KOPT-K1 (cell line): ENCODE measurements at regions not wholly inside any gene's neighbourhood (a gene's known extent, or its start where the extent isn't known, plus 50 kb on each side); places are given as distances from the start of the nearest gene placed in this dataset.
"Not testable (repeated sequence)": the region's sequence is repeated elsewhere in the genome, so short reads cannot be mapped to it uniquely, and the experiment has no call there.

ENCODE experiments used
- H3K27ac ChIP-seq: fragments of 200-600 bp; sonication (generic); 2 replicates; pipeline ENCODE4 v1.5.1; 2016; ENCODE audit warnings: antibody characterized with exemption, mild to moderate bottlenecking, low read depth, low read length; ENCODE audit not compliant: poor library complexity, severe bottlenecking
- H3K36me3 ChIP-seq: fragments of 200-600 bp; sonication (generic); 2 replicates; pipeline ENCODE4 v1.5.1; 2017; ENCODE audit warnings: antibody characterized with exemption, mild to moderate bottlenecking, low read length, moderate library complexity; ENCODE audit not compliant: insufficient read depth
- H3K9me3 ChIP-seq: fragments of 200-600 bp; sonication (generic); 2 replicates; pipeline ENCODE4 v1.5.1; 2017; ENCODE audit warnings: antibody characterized with exemption, low read length, mild to moderate bottlenecking; ENCODE audit not compliant: insufficient read depth, poor library complexity, severe bottlenecking

DNA sequence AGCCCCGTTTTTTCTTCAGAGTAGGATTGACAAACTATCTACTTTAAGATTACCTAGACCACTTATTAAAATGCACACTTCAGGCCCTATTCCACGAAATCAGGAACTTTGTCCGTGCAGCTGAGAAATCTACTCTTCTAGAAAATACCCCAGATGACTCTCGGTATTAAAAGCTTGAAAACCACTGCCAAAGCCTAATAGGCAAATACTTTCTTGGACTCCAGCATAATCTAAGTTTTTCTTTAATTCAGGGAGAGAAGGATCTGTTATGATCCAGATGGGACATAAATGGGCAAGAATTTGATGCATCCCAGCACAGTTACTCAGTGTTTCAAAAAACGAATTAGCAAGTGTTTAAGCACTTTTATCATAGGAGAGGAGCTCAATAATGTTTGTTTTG, 94.5 kb downstream of the TMX1 start:
- Histone ChIP-seq H3K9me3 (no peaks in the 10 kb centered on the region), H3K27ac (no peak overlapping the region), H3K36me3 (no peaks in the 10 kb centered on the region)

DNA sequence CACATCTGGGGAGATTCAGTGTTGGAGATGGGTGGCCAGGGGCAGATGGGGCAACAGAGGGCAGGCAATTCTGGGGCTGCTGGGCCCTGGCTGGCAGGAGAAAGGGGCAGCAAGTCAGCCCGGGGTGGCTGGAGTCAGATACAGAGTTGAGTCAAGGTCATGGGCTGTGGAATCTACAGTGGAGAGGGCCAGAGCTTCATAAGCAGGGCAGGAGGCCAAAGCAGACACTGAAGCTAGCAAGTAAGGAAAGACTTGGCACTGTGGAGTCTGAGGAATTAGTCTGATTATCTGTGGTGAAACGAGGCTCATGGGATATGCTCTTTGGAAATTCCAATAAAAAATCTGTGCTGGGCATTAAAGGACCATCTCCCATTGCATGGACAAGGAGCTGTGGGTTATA, 95.5 kb downstream of the TMX1 start:
- no peaks in the 10 kb centered on the region for H3K36me3 ChIP-seq
- no peaks in the 10 kb centered on the region for H3K9me3 ChIP-seq
- no peak overlapping the region for H3K27ac ChIP-seq

DNA sequence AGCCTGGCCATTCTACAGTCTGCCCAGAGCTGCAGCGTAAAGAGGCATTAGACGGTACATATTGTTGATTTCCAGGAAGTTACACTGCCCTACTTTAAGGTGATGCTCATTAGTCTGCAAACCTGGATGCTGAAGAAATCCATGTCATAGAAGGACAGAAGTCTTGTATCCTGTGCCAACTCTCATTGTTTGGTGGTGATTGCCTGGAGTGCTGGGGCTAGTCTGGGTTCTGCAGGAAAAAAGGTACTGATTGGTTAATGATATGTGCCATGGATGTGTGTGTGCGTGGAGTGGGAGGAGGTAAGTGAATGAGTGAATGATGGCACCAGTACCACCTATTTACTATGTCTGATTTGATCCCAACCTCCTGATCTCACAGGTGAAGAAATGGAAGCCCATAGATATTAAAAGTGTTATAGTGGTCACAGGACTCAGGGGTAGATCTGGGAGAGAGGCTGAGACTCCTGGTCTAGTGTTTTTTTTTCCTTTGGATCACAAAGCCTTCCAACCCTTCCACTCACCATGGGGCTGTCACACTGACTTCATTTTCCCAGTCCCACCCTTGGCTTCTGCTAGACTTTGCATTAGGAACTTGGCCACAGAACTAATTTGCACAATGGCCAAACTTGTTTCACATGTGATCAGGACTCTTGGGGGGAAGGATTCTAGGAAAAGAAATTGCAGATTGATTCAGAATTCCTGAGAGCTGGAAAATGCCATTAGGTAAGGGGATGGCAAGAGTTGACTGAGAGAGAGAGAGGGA, 96.1 kb downstream of the TMX1 start:
- no peak overlapping the region for H3K27ac ChIP-seq

DNA sequence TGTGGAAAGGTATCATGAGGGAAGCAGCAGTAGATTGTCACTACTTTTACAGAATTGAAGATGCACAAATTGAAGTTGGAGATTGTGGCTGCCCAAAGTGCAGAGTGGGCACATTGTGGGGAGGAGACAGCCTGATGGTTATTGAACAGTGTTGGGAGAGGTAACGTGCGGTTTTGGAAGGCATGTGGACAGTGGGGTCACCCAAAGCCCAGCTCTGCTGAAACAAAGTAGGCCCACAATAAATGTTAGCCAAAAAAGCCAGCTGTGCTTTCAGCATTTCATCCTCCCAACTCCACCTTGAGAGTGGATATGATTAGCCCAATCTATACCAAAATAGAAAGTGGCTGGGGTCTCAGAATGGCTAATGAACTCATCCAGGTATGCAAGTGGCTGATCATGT, 96.7 kb downstream of the TMX1 start:
- H3K9me3 ChIP-seq: no peaks in the 10 kb centered on the region
- no peaks in the 10 kb centered on the region for H3K36me3 ChIP-seq
- no peak overlapping the region for H3K27ac ChIP-seq

More for the DNA sequence above, 96.1 kb downstream of the TMX1 start:
- no peaks in the 10 kb centered on the region for H3K36me3 ChIP-seq
- no peaks in the 10 kb centered on the region for H3K9me3 ChIP-seq

DNA sequence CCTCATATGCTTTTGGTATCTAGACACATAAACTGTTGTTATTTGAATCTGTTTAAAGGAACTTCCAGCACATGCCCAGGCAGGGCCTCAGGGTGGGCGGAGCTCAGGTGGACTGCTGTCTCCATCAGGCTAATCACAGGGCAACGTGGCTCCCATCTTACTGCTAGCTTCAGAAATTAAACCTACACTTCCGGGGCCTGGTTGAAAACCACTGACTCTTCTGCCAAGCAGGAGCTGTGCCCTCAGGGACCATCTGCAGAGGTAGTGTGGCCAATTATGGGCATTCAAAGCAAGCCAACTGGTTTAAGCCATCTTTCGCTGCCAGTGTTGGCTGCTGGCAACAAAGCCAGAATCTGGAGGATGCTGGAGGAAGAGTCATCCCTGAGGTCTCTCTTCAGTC, 97.5 kb downstream of the TMX1 start:
- no peaks in the 10 kb centered on the region for H3K9me3 ChIP-seq
- no peaks in the 10 kb centered on the region for H3K36me3 ChIP-seq
- no peak overlapping the region for H3K27ac ChIP-seq

DNA sequence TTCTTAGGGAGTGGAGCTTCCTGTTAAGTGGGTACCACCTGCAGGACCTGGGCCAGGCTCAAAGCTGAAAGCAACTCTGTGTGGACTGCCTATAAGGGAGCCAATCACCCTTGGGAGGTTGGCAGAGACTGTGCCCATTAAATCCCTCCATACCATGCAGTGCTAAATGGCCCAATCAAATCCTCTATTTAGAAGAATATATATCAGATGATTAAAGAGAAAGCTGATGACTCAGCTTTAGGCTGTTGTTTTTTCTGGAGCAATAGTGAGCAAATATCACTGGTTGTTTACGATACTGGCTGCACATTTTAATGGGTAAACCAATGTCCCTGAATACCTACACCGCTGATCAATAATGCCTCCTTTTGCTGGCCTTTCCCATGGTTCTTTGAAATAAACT, 101.3 kb downstream of the TMX1 start:
- H3K9me3 ChIP-seq: peaks cover 3% of the 10 kb centered on the region

DNA sequence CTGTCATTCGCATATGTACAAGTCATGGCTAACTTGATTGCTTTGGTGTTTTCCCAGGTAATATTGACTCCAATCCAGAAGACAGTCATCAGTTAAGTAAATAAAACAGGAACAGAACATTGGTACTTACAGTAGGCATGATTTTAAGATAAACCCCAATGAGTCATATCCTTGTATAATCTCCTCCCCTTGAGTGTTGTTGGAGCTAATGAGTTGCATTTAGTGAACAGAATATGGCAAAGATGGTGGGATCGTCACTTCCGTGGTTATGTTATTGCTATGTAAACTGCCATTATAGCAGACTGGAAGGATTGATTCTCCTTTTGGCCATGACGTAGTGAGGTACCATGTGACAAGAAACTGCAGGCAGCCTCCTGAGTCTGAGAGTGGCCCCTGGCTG, 102.2 kb downstream of the TMX1 start:
- no peaks in the 10 kb centered on the region for H3K36me3 ChIP-seq
- no peak overlapping the region for H3K27ac ChIP-seq
- H3K9me3 ChIP-seq: peaks cover 10% of the 10 kb centered on the region

More for the DNA sequence above, 101.3 kb downstream of the TMX1 start:
- Histone ChIP-seq H3K27ac (no peak overlapping the region), H3K36me3 (no peaks in the 10 kb centered on the region)

DNA sequence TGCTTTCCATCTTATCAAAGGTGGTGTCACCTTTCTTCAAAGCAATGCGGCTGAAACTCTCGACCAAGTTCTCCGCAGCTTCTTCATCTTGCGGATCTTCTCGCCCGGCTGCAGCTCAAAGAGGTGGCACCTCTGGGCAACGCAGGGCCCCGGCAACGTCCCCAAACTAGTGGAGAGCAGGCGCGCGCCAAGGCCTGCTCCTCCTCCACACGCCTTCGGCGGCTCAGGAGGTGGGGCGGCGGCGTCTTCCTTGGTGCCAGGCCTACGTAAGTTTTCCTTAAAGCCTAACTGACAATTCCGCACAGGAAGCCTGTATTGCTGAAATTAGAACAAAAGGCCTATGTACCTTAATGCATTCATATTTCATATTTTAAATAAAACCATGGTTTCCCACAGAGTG, 112.0 kb downstream of the TMX1 start:
- Histone ChIP-seq H3K9me3 (peaks cover under 1% of the 10 kb centered on the region), H3K36me3 (no peaks in the 10 kb centered on the region), H3K27ac (no peak overlapping the region)

DNA sequence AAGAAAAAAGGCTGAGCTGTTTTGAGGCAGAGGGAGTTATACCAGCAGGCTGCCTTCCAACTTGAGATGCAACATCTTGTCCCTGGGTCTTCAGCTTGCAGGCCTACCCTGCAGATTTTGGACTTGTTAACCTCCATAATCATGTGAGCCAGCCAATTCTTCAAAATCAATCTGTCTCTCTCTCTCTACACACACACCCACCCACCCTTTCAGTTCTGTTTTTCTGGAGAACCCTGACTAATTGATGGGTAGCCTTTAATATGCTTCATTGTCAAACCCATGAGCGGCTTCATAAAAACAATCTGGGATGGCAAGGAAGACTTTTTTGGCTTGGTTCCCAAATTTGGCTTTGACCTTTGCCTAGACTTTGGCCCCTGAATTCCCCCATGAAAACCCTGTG, 113.9 kb downstream of the TMX1 start:
- Histone ChIP-seq H3K36me3 (no peaks in the 10 kb centered on the region), H3K27ac (no peak overlapping the region), H3K9me3 (no peaks in the 10 kb centered on the region)

DNA sequence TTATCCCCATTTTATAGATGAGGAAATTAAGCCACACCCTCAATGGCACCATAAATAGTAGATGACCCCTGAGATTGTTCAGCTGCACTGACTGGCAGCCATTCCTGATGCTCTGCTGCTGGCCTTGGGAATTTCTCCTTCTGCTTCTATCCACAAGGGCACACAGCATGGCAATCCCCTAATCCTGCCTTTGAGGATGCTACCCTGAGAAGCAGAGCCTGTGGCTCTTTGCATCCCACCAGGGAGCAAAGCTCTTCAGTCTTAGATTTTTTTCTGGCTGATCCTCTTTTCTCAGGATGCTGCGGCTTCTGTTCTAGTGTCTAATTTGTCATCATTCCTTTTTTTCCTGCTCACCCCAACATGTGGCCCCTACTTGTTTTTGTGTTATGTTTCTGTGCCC, 114.8 kb downstream of the TMX1 start:
- Histone ChIP-seq H3K9me3 (no peaks in the 10 kb centered on the region), H3K27ac (no peak overlapping the region), H3K36me3 (no peaks in the 10 kb centered on the region)

DNA sequence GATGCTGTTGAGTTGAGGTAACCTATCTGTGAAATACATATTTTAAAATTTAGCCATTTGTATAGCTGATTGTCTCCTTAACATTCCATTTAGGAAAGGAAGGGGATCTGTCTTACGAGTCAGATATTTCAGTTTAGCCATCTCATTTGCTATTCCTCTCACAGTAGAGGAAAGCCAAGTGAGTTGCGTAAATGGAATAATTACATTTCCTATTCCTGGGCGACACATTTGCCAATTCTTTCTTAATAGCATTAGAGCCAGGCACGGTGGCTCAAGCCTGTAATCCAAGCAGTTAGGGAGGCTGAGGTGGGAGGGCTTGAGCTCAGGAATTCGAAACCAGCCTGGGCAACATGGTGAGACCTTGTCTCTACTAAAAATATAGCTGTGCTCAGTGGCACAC, 116.3 kb downstream of the TMX1 start:
- no peaks in the 10 kb centered on the region for H3K36me3 ChIP-seq
- no peak overlapping the region for H3K27ac ChIP-seq
- H3K9me3 ChIP-seq: no peaks in the 10 kb centered on the region

DNA sequence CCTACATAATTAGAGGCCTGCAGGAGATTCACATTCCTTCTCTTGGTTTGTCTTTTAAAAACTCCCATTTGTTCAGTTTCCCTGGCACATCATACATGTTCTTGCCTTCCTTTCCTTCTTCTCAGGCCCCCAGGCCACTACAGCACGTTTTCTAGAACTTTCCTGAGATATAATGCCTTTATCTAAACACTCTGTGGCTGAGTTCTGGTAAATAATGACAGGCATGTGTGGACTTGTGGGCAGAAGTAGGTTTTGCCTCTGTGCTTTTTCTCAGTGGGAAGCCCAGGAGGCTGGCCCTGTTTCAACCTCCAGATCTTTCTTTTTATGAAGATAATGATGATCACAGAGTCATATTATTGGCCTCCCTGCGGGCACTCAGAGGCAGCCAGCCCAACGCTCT, 117.2 kb downstream of the TMX1 start:
- Histone ChIP-seq H3K36me3 (no peaks in the 10 kb centered on the region), H3K27ac (no peak overlapping the region), H3K9me3 (no peaks in the 10 kb centered on the region)

DNA sequence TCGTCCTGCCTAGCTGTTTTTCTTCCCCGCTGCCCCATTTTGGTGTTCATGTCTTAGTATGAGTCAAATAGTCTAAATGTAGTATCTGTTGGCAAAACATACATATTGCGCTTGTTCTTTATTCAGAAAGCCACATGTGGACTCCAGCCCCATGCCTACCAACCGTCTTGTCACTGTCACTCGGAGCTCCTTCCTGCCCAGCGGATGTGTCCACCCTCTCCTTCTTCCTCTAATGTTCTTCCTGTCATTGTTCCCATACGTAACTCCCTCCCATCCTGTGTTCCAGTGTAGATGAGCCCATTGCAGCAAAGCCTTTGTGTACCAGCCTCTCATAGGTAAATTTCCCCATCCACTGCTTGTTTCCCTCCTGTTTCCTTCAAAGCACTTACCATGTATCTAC, 120.5 kb downstream of the TMX1 start:
- H3K36me3 ChIP-seq: no peaks in the 10 kb centered on the region
- H3K27ac ChIP-seq: no peak overlapping the region
- no peaks in the 10 kb centered on the region for H3K9me3 ChIP-seq

DNA sequence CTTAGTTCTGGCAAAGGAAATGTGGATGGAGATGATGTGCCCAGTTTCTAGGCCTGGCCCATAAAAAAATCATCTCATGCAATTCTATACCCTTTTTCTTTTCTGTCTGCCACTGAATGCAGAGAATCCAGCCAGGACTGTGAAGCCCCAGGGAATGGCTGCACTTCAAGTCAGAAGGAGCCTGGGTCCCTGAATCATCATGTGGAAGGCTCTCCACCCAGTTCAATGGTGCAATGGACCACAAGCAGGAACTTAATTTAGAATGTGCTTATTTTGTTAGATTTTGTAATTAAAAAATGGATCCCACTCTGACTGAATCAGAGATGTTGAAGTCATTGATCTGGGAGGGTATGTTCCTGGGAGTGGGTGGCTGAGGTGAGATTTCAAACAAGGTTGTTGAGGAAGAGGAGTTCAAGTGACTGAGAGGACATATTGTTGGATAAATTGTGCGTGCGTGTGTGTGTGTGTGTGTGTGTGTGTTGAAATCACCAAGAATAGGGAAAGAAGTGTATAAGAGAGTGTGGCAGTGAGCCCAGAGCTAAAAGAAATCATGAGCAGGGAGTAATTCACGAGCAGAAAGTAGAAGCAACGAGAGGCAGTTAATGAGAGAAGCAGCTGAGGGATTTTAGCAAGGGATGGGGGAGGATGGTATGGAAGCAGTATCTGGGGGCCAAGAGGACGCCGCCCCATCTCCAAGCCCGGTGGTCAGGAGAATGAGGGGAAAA, 125.4 kb downstream of the TMX1 start:
- Histone ChIP-seq H3K36me3 (no peaks in the 10 kb centered on the region), H3K27ac (no peak overlapping the region), H3K9me3 (no peaks in the 10 kb centered on the region)

DNA sequence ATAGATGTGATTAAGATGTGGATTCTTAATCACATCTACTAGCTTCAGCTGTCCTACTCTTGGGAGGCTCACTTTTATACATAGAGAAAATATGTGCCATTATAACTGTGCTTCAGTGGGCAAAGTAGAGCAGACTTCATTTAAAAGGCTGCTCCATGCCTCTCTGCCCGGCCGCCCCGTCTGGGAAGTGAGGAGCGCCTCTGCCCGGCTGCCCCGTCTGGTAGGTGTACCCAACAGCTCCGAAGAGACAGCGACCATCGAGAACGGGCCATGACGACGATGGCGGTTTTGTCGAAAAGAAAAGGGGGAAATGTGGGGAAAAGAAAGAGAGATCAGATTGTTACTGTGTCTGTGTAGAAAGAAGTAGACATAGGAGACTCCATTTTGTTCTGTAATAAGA, 126.4 kb downstream of the TMX1 start:
- not testable (repeated sequence) for H3K27ac ChIP-seq, H3K9me3 ChIP-seq, H3K36me3 ChIP-seq
